Mucosa of descending colon (tissue), 3 donors: ENCODE measurements at regions not wholly inside any gene's neighbourhood (a gene's known extent, or its start where the extent isn't known, plus 50 kb on each side); places are given as distances from the start of the nearest gene placed in this dataset.

Experiments
- ATAC-seq: fragments of 200-7000 bp; cut with Tn5 transposase; one replicate; pipeline ENCODE4 v1.9.1; 2020; ENCODE audit warnings: mild to moderate bottlenecking, moderate library complexity
- DNase-seq, 3 donors: peaks; one replicate each; pipeline ENCODE4 v3.0.0-alpha.2; 2020
- H3K36me3 ChIP-seq: fragments of 200-600 bp; one replicate; pipeline ENCODE4 v1.8.0; 2021; ENCODE audit warnings: low read depth, mild to moderate bottlenecking
- H3K4me1 ChIP-seq: fragments of 200-600 bp; one replicate; pipeline ENCODE4 v1.8.0; 2021; ENCODE audit warnings: low read depth, mild to moderate bottlenecking
- H3K4me3 ChIP-seq: fragments of 200-600 bp; one replicate; pipeline ENCODE4 v1.8.0; 2021; ENCODE audit warnings: mild to moderate bottlenecking
- H3K9me3 ChIP-seq: fragments of 200-600 bp; one replicate; pipeline ENCODE4 v1.8.0; 2021; ENCODE audit warnings: mild to moderate bottlenecking
- CTCF ChIP-seq: fragments of 200-600 bp; IDR thresholded peaks from one replicate; pipeline ENCODE4 v1.8.0; 2022; ENCODE audit warnings: antibody characterized with exemption, mild to moderate bottlenecking
- intact Hi-C, 2 donors: fragments of 100-400 bp; cut with DNase I in 1 of 2; cut with micrococcal nuclease in 1 of 2; formaldehyde crosslinking; loops; one replicate each; pipeline versions ENCODE4 v1.11.0 to v1.11.1; 2022; cut with DNase I, micrococcal nuclease
- donor health status: DM: no; HTN: no; CAD: no; lungs with moderate emphysema.
- donor health status: DM: no; HTN: no; CAD: no.
- donor health status: DM: no; HTN: yes; CAD: no.

- Histone ChIP-seq H3K36me3 (no peaks in the 10 kb centered on the region), H3K4me1 (no peaks in the 10 kb centered on the region), H3K4me3 (no peak overlapping the region), H3K9me3 (no peaks in the 10 kb centered on the region)
- intact Hi-C loops, result no loop called here
- ATAC-seq (no peak), DNase-seq (no peak)
- no peak for TF ChIP-seq CTCF
These were observed 176.9 kb upstream of the COL1A2 start for GRCh38 chr7:94217766-94218165.

- intact Hi-C loops, result no loop called here
- no peak for TF ChIP-seq CTCF
- Histone ChIP-seq H3K36me3 (no peaks in the 10 kb centered on the region), H3K4me3 (no peak overlapping the region), H3K4me1 (no peaks in the 10 kb centered on the region), H3K9me3 (no peaks in the 10 kb centered on the region)
- DNase-seq (no peak), ATAC-seq (no peak)
These were observed 172.2 kb upstream of the COL1A2 start for GRCh38 chr7:94222516-94222915.

- no peak for TF ChIP-seq CTCF
- no peak for DNase-seq
- ATAC-seq, result no peak
- intact Hi-C loops, result no loop called here
- no peaks in the 10 kb centered on the region for H3K4me1 ChIP-seq
- H3K36me3 ChIP-seq, result no peaks in the 10 kb centered on the region
- no peaks in the 10 kb centered on the region for H3K9me3 ChIP-seq
- H3K4me3 ChIP-seq, result no peak overlapping the region
These were observed 171.2 kb upstream of the COL1A2 start for GRCh38 chr7:94223375-94224084.

- no peaks in the 10 kb centered on the region for H3K36me3 ChIP-seq
- no peaks in the 10 kb centered on the region for H3K9me3 ChIP-seq
- TF ChIP-seq CTCF, result no peak
- H3K4me1 ChIP-seq, result no peaks in the 10 kb centered on the region
- no peak for ATAC-seq
- no peak overlapping the region for H3K4me3 ChIP-seq
- intact Hi-C loops, result no loop called here
- no peak for DNase-seq
These were observed 166.5 kb upstream of the COL1A2 start for GRCh38 chr7:94228223-94228622.

- no peak for ATAC-seq
These were observed 166.0 kb upstream of the COL1A2 start for GRCh38 chr7:94228678-94229077.

More at GRCh38 chr7:94228678-94229077, 166.0 kb upstream of the COL1A2 start:
- Histone ChIP-seq H3K36me3 (no peaks in the 10 kb centered on the region), H3K4me1 (no peaks in the 10 kb centered on the region), H3K4me3 (no peak overlapping the region), H3K9me3 (no peaks in the 10 kb centered on the region)
- intact Hi-C loops, result no loop called here
- DNase-seq, result no peak
- no peak for TF ChIP-seq CTCF
